ENCODE measurements at regions not wholly inside any gene's neighbourhood (a gene's known extent, or its start where the extent isn't known, plus 50 kb on each side); places are given as distances from the start of the nearest gene placed in this dataset.

DNA sequence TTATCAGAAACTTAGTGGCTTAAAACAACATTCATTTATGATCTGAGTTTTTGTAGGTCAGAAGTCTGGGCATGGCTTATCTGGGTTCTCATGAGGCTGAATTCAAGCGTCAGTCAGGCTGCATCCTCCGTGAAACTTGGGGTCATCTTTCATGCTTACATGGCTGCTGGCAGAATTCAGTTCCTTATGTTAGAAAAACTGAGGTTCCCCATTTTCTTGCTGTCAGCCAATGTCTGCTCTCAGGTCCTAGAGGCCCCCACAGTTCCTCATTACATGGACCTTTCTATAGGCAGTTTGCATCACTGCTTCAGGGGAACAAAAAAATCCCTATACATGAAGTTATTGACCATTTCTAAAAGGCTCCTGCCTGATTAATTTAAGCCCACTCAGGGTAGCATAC is 83.8 kb upstream of the NMUR2 start:
- TF ChIP-seq CTCF (IDR thresholded peaks at IDR 0.05; ENCODE audit: insufficient read depth, low read length) (no peak), SPI1 (IDR thresholded peaks at IDR 0.05; ENCODE audit: borderline replicate concordance, low read depth) (peak; percentile 28; the same call in 1 of the 2 replicates), POLR2AphosphoS5 (IDR thresholded peaks at IDR 0.05; ENCODE audit: low read depth) (no peak), GABPA (IDR thresholded peaks at IDR 0.05; ENCODE audit: low read depth) (no peak)
- TF ChIP-seq, protein P1, sequence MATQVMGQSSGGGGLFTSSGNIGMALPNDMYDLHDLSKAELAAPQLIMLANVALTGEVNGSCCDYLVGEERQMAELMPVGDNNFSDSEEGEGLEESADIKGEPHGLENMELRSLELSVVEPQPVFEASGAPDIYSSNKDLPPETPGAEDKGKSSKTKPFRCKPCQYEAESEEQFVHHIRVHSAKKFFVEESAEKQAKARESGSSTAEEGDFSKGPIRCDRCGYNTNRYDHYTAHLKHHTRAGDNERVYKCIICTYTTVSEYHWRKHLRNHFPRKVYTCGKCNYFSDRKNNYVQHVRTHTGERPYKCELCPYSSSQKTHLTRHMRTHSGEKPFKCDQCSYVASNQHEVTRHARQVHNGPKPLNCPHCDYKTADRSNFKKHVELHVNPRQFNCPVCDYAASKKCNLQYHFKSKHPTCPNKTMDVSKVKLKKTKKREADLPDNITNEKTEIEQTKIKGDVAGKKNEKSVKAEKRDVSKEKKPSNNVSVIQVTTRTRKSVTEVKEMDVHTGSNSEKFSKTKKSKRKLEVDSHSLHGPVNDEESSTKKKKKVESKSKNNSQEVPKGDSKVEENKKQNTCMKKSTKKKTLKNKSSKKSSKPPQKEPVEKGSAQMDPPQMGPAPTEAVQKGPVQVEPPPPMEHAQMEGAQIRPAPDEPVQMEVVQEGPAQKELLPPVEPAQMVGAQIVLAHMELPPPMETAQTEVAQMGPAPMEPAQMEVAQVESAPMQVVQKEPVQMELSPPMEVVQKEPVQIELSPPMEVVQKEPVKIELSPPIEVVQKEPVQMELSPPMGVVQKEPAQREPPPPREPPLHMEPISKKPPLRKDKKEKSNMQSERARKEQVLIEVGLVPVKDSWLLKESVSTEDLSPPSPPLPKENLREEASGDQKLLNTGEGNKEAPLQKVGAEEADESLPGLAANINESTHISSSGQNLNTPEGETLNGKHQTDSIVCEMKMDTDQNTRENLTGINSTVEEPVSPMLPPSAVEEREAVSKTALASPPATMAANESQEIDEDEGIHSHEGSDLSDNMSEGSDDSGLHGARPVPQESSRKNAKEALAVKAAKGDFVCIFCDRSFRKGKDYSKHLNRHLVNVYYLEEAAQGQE (IDR thresholded peaks at IDR 0.05; ENCODE audit: insufficient replicate concordance, low read depth), result no peak
